Psoas muscle (tissue), 7 donors: ENCODE measurements at regions not wholly inside any gene's neighbourhood (a gene's known extent, or its start where the extent isn't known, plus 50 kb on each side); places are given as distances from the start of the nearest gene placed in this dataset.
"Not testable (repeated sequence)": the region's sequence is repeated elsewhere in the genome, so short reads cannot be mapped to it uniquely, and the experiment has no call there.

Experiments used
- ATAC-seq, 4 donors: fragments of 200-7000 bp; cut with Tn5 transposase; one replicate each; pipeline ENCODE4 v1.9.1; 2020; ENCODE audit warnings: moderate library complexity in 3 of 4, mild to moderate bottlenecking in 2 of 4
- DNase-seq, 2 donors: peaks; one replicate each; pipeline ENCODE4 v3.0.0-alpha.2; 2020
- H3K27ac ChIP-seq: fragments of 200-600 bp; one replicate; pipeline ENCODE4 v1.8.0; 2022
- H3K27me3 ChIP-seq, 3 donors: fragments of 200-600 bp in 1 of 3; one replicate each; pipeline versions ENCODE4 v1.6.1 to v1.8.0; 2013 to 2022; ENCODE audit warnings: low read length in 2 of 3, mild to moderate bottlenecking in 2 of 3, moderate library complexity in 1 of 3; ENCODE audit not compliant: insufficient read depth in 3 of 3
- H3K36me3 ChIP-seq, 2 donors: fragments of 200-600 bp in 1 of 2; one replicate each; pipeline versions ENCODE4 v1.6.1 to v1.8.0; 2013 to 2022; ENCODE audit warnings: low read depth in 1 of 2, mild to moderate bottlenecking in 1 of 2, moderate library complexity in 1 of 2; ENCODE audit not compliant: insufficient read depth in 1 of 2
- H3K4me1 ChIP-seq: fragments of 200-600 bp; one replicate; pipeline ENCODE4 v1.8.0; 2022
- H3K4me3 ChIP-seq: fragments of 200-600 bp; one replicate; pipeline ENCODE4 v1.8.0; 2022; ENCODE audit warnings: mild to moderate bottlenecking
- H3K9me3 ChIP-seq: fragments of 200-600 bp; one replicate; pipeline ENCODE4 v1.8.0; 2022
- CTCF ChIP-seq: fragments of 200-600 bp; IDR thresholded peaks from one replicate; pipeline ENCODE4 v1.8.0; 2022; ENCODE audit warnings: antibody characterized with exemption
- WGBS, 3 donors: extraction: QIAGEN DNeasy Blood & Tissue Kit; methylation state at CpG; one replicate each; pipeline versions ENCODE4 v1.1.6 to v1.1.7; 2013; 5-methylcytosine and 5-hydroxymethylcytosine counted together
- intact Hi-C, 2 donors: fragments of 100-400 bp; cut with DNase I; formaldehyde crosslinking; loops; one replicate each; pipeline versions ENCODE4 v1.11.0 to v1.14.2; 2022
- donor health status: healthy with polysubstance abuse.
- donor health status: DM: no; HTN: no; CAD: no; lungs with moderate emphysema.
- donor health status: Bipolar disorder and iron deficiency.
- donor health status: healthy.
- donor health status: DM: yes; HTN: yes; CAD: no.
- donor health status: DM: no; HTN: no; CAD: no.
- donor health status: DM: yes; HTN: yes; CAD: no.

DNA sequence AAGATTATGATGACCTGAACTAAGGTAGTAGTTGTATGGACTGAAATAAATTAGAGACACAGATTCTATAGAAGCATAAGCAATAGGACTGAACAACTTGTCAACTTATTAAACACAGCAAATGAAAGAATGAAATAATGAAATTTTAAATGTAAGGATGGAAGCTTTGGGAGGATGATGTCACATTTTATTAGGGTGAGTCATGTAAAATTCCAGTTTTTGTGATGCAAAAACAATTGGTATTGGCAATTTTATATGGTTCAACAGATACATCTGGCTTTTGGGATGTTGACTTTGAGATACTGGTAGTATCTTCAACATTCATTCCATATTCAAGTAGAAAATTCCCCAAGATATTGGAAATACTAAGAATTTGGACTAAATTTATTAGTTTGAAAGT lies 72.7 kb upstream of the IL15 start:
- Histone ChIP-seq H3K4me3 (no peak overlapping the region), H3K36me3 (no peaks in the 10 kb centered on the region), H3K9me3 (no peaks in the 10 kb centered on the region), H3K27me3 (no peaks in the 10 kb centered on the region), H3K4me1 (no peaks in the 10 kb centered on the region), H3K27ac (no peak overlapping the region)
- TF ChIP-seq CTCF, result no peak
- intact Hi-C loops, result no loop called here
- no peak for DNase-seq
- ATAC-seq, result no peak

GRCh38 chr4:141564961-141565360 lies 71.4 kb upstream of the IL15 start:
- DNase-seq, intact Hi-C loops, H3K4me1 ChIP-seq, H3K36me3 ChIP-seq, ATAC-seq, H3K27ac ChIP-seq, H3K27me3 ChIP-seq, H3K4me3 ChIP-seq, H3K9me3 ChIP-seq: not testable (repeated sequence)
- 93 to 95% (median 93%) methylated on average over 12 to 15 of the region's 15 CpGs for WGBS, 3 donors

- intact Hi-C loops, result no loop called here
- no peak for ATAC-seq
- no peaks in the 10 kb centered on the region for H3K27me3 ChIP-seq
- no peak overlapping the region for H3K27ac ChIP-seq
- no peaks in the 10 kb centered on the region for H3K9me3 ChIP-seq
- TF ChIP-seq CTCF, result no peak
- WGBS, 3 donors, result 90 to 93% (median 93%) methylated on average over 3 of the region's 3 CpGs
- DNase-seq, result no peak
- H3K4me1 ChIP-seq, result no peaks in the 10 kb centered on the region
- H3K4me3 ChIP-seq, result no peak overlapping the region
- no peaks in the 10 kb centered on the region for H3K36me3 ChIP-seq
These were observed 70.8 kb upstream of the IL15 start for GRCh38 chr4:141565379-141566089.

- ATAC-seq, result no peak
- intact Hi-C loops, result no loop called here
- no peak overlapping the region for H3K4me3 ChIP-seq
- no peak for DNase-seq
- WGBS, 3 donors, result 89 to 97% (median 90%) methylated on average over 4 of the region's 4 CpGs
- TF ChIP-seq CTCF, result no peak
- H3K27ac ChIP-seq, result no peak overlapping the region
- no peaks in the 10 kb centered on the region for H3K4me1 ChIP-seq
- H3K27me3 ChIP-seq, result no peaks in the 10 kb centered on the region
- H3K9me3 ChIP-seq, result no peaks in the 10 kb centered on the region
- no peaks in the 10 kb centered on the region for H3K36me3 ChIP-seq
These were observed 69.0 kb upstream of the IL15 start for GRCh38 chr4:141567326-141567915.

- Histone ChIP-seq H3K4me1 (no peaks in the 10 kb centered on the region), H3K9me3 (no peaks in the 10 kb centered on the region), H3K4me3 (no peak overlapping the region), H3K27ac (no peak overlapping the region), H3K36me3 (no peaks in the 10 kb centered on the region), H3K27me3 (no peaks in the 10 kb centered on the region)
- intact Hi-C loops, result no loop called here
- no peak for TF ChIP-seq CTCF
- no peak for ATAC-seq
- no peak for DNase-seq
- WGBS, 3 donors, result 47 to 52% (median 51%) methylated on average over 2 of the region's 2 CpGs
These were observed 67.2 kb upstream of the IL15 start for GRCh38 chr4:141569141-141569540.
